ENCODE measurements at regions not wholly inside any gene's neighbourhood (a gene's known extent, or its start where the extent isn't known, plus 50 kb on each side); places are given as distances from the start of the nearest gene placed in this dataset.
"Not testable (repeated sequence)": the region's sequence is repeated elsewhere in the genome, so short reads cannot be mapped to it uniquely, and the experiment has no call there.

DNA sequence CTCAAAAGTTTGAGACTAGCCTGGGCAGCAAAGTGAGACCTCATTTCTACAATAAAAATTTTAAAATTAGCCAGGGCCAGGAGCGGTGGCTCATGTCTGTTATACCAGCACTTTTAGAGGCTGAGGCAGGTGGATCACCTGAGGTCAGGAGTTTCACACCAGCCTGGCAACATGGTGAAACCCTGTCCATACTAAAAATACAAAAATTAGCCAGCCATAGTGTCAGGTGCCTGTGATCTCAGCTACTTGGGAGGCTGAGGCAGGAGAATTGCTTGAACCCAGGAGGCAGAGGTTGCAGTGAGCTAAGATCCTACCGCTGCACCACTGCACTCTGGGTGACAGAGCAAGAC lies 85.1 kb upstream of the MAP4 start:
- H3K36me3 Mint-ChIP-seq; H3K9me3 Mint-ChIP-seq; H3K27ac Mint-ChIP-seq; ATAC-seq; DNase-seq (ENCODE audit: low spot score in 2 of 2): not testable (repeated sequence)

GRCh38 chr3:48092270-48092669 lies 76.1 kb upstream of the MAP4 start:
- Mint-ChIP-seq H3K27ac (no peak overlapping the region), H3K36me3 (peaks cover 10 to 11% of the 10 kb centered on the region in 2 donors), H3K9me3 (no peaks in the 10 kb centered on the region)
- DNase-seq (ENCODE audit: low spot score in 2 of 2) (no peak), ATAC-seq (no peak)

GRCh38 chr3:48090166-48090939 lies 74.1 kb upstream of the MAP4 start:
- DNase-seq (ENCODE audit: low spot score in 2 of 2) (no peak), ATAC-seq (no peak)
- Mint-ChIP-seq H3K27ac (no peak overlapping the region), H3K9me3 (no peaks in the 10 kb centered on the region), H3K36me3 (peaks cover 10 to 12% of the 10 kb centered on the region in 2 donors)

DNA sequence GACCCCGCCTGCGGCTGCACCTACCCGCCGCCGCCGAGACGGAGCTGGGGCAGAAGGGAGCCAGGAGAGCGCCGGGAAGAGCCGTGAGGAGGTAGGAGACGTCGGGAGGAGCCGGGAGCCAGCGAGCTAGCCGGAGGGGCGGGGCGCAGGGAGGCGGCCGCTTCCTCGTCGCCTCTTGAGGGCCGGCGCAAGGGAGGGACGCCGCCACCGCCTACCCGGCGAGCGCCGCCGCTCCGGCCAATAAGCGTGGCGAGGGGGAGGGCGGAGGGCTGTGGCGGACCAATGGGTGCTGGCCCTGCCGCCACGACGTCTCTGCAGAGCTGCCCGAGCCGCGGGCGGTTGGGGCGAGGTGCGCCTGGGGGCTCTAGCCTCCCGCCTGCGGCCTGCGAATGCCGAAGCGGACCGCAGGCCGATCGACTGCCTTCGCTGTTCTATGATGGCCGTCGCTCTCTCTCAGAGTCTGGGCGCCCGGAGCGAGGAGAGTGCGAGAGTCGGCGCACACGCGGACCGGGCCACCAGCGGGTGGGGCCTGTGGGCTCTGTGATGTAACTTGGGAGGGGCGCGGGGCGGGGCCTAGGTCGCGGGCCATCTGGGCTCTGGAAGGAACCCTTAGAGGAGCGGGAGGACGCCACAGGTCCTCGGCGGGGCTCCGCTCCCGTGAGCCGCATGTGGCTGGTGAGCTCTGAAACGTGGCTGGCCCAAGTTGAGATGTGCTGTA lies 72.7 kb upstream of the MAP4 start:
- peak overlapping the region; percentile 89 to 90 for H3K27ac Mint-ChIP-seq
- H3K36me3 Mint-ChIP-seq, result peaks cover 10 to 12% of the 10 kb centered on the region in 2 donors

GRCh38 chr3:48088056-48088748 lies 72.0 kb upstream of the MAP4 start:
- ATAC-seq, result peak; percentile 37 to 42
- Mint-ChIP-seq H3K36me3 (peaks cover 10 to 12% of the 10 kb centered on the region in 2 donors), H3K27ac (peak overlapping the region; percentile 89 to 93), H3K9me3 (no peaks in the 10 kb centered on the region)
- DNase-seq (ENCODE audit: low spot score in 2 of 2), result no peak

More for the DNA sequence above, 72.7 kb upstream of the MAP4 start:
- DNase-seq (ENCODE audit: low spot score in 2 of 2) (peak; percentile 95 to 97), ATAC-seq (peak; percentile 96 to 97)
- no peaks in the 10 kb centered on the region for H3K9me3 Mint-ChIP-seq

- DNase-seq (ENCODE audit: low spot score in 2 of 2) (no peak), ATAC-seq (no peak)
- Mint-ChIP-seq H3K36me3 (peaks cover 10 to 12% of the 10 kb centered on the region in 2 donors), H3K9me3 (no peaks in the 10 kb centered on the region), H3K27ac (peak overlapping the region in 1 of 2 donors; percentile 89)
Observed at GRCh38 chr3:48086705-48087104, 70.5 kb upstream of the MAP4 start.

DNA sequence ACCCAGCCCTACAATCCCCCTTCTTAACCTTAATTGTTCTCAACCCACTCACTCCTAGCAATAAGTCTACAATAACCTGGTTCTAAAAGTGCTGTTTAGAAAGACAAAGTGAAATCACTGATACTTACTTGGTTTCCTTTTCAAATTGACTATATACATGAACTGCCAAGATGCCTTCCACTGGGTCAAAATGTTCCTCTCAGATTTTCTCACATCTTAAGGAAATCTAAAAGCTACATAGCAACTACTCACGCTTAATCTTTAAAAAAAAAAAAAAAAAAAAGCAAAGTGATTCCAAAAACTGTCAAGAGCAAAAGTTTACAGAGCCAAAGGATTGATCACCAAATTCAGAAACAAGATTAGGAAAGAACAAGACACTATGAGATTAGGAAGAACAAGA lies 68.7 kb upstream of the MAP4 start:
- H3K9me3 Mint-ChIP-seq, result no peaks in the 10 kb centered on the region
- DNase-seq (ENCODE audit: low spot score in 2 of 2) (no peak), ATAC-seq (no peak)
- peaks cover 10 to 12% of the 10 kb centered on the region in 2 donors for H3K36me3 Mint-ChIP-seq
- peak overlapping the region in 1 of 2 donors; percentile 3 for H3K27ac Mint-ChIP-seq

DNA sequence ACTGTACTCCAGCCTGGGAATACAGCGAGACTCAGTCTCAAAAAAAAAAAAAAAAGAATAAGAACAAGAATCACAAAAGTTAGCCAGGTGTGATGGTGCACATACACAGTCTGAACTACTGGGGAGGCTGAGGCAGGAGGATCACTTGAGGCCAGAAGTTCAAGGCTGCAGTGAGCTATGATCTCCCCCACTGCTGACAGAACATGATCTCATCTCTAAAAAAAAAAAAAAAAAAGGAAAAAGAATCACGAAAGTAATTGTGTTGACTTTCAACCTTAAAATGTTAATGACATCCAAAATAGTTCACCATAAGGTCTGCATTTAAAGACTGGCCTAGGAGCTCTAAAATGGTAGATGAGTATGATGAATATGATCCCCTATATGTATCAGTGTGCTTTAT lies 68.0 kb upstream of the MAP4 start:
- ATAC-seq (no peak), DNase-seq (ENCODE audit: low spot score in 2 of 2) (no peak)
- Mint-ChIP-seq H3K9me3 (no peaks in the 10 kb centered on the region), H3K36me3 (peaks cover 10 to 12% of the 10 kb centered on the region in 2 donors), H3K27ac (no peak overlapping the region)

DNA sequence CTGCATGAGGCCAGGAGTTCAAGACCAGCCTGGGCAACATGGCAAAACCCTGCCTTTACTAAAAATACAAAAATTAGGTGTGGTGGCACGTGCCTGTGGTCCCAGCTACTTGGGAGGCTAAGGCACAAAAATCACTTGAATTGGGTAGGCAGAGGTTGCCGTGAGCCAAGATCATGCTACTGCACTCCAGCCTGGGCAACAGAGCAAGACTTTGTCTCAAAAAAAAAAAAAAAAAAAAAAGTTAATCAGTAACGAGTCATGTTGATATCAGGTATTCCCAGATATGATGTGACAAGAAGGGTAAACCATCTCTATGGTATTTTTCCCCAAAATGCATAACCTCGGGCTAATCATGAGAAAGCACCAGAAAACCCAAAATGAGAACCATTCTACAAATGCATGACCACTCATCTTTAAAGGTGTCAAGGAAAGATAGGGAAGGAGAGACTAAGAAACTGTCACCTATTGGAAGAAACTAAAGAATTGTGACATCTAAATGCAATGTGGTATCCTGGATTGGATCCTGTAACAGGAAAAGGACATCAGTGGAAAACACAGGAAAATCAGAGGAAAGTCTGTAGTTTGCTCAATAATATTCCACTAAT lies 66.5 kb upstream of the MAP4 start:
- no peak for ATAC-seq
- H3K27ac Mint-ChIP-seq, result no peak overlapping the region
- peaks cover 3 to 5% of the 10 kb centered on the region in 2 donors for H3K36me3 Mint-ChIP-seq

DNA sequence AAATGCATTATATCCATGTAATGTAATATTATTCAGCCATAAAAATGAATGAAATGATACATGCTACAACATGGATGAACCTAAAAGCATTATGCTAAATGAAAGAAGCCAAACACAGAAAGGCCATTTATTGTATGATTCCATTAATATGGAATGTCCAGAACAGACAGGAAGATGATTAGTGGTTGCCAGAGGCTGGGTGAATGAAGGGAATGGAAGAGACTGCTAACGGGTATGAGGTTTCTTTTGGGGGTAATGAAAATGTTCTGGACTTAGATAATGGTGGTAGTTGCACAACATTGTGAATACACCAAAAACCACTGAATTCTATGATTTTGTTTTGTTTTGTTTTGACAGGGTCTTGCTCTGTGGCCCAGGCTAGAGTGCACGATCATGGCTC lies 61.6 kb upstream of the MAP4 start:
- Mint-ChIP-seq H3K27ac (no peak overlapping the region), H3K9me3 (no peaks in the 10 kb centered on the region), H3K36me3 (no peaks in the 10 kb centered on the region)
- no peak for ATAC-seq
- no peak for DNase-seq (ENCODE audit: low spot score in 2 of 2)

More for the DNA sequence above, 66.5 kb upstream of the MAP4 start:
- no peaks in the 10 kb centered on the region for H3K9me3 Mint-ChIP-seq
- DNase-seq (ENCODE audit: low spot score in 2 of 2), result no peak

DNA sequence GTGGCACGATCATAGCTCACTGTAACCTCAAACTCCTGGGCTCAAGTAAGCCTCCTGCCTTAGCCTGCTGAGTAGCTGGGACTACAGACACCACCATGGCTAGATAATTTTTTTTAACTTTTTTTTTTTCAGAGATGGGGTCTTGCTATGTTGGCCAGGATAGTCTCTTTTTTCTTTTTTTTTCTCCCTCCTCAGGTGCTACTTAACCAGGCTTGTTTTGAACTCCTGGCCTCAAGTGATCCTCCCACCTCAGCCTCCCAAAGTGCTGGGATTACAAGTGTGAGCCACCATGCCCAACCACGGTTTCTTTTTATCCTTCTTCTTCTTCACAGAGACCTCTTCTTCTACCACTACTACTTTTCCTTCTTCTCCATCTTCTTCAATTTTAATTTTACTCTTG lies 53.8 kb upstream of the MAP4 start:
- Mint-ChIP-seq H3K27ac (peak overlapping the region in 1 of 2 donors; percentile 57), H3K36me3 (peaks cover 7 to 9% of the 10 kb centered on the region in 2 donors), H3K9me3 (no peaks in the 10 kb centered on the region)
- no peak for ATAC-seq
- DNase-seq (ENCODE audit: low spot score in 2 of 2), result no peak

DNA sequence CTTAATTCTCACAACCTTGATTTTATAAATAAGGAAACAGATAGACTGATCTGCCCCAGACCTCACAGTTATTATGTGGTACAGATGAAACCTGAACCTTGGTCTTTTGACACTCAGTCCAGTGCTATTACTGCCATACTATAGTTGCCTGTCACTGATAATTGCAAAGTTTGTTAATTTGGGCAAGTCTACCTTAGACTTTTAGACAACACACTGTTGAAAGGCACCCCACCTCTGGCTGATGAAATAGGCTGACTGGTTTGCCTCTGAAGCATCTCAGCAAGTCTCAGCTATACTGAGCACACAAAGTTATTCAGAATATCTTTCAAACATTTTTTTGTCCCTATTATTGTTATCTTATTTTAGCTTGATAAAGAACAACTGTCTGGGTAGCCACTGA lies 53.1 kb upstream of the MAP4 start:
- H3K36me3 Mint-ChIP-seq, result peaks cover 7 to 9% of the 10 kb centered on the region in 2 donors
- ATAC-seq (no peak), DNase-seq (ENCODE audit: low spot score in 2 of 2) (no peak)
- H3K9me3 Mint-ChIP-seq, result no peaks in the 10 kb centered on the region
- H3K27ac Mint-ChIP-seq, result no peak overlapping the region

GRCh38 chr3:48068886-48069285 lies 52.7 kb upstream of the MAP4 start:
- H3K9me3 Mint-ChIP-seq, result no peaks in the 10 kb centered on the region
- no peak for DNase-seq (ENCODE audit: low spot score in 2 of 2)
- ATAC-seq, result no peak

DNA sequence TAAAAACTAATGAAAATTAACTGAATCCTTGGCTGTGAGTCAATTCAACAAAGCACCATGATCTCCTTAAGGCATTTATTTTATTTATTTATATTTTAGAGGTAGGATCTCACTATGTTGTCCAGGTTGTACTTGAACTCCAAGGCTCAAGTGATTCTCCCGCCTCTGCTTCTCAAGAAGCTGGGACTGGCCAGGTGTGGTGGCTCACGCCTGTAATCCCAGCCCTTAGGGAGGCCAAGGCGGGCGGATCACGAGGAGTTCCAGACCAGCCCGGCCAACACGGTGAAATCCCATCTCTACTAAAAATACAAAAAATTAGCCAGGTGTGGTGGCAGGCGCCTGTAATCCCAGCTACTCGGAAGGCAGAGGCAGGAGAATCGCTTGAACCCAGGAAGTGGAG lies 52.1 kb upstream of the MAP4 start:
- H3K27ac Mint-ChIP-seq, ATAC-seq, H3K9me3 Mint-ChIP-seq: not testable (repeated sequence)

More at GRCh38 chr3:48068886-48069285, 52.7 kb upstream of the MAP4 start:
- Mint-ChIP-seq H3K36me3 (peaks cover 7 to 9% of the 10 kb centered on the region in 2 donors), H3K27ac (no peak overlapping the region)

GRCh38 chr3:48067271-48067670 lies 51.1 kb upstream of the MAP4 start:
- Mint-ChIP-seq H3K36me3 (peaks cover 7 to 9% of the 10 kb centered on the region in 2 donors), H3K27ac (no peak overlapping the region), H3K9me3 (no peaks in the 10 kb centered on the region)
- no peak for DNase-seq (ENCODE audit: low spot score in 2 of 2)
- no peak for ATAC-seq

More for the DNA sequence above, 52.1 kb upstream of the MAP4 start:
- not testable (repeated sequence) for H3K36me3 Mint-ChIP-seq; DNase-seq (ENCODE audit: low spot score in 2 of 2)

All from activated naive CD4-positive, alpha-beta T cell treated with anti-CD3 and anti-CD28 coated beads, Interleukin-2, amount 50 U/mL, for 72 hours (primary cell).